ENCODE measurements at regions not wholly inside any gene's neighbourhood (a gene's known extent, or its start where the extent isn't known, plus 50 kb on each side); places are given as distances from the start of the nearest gene placed in this dataset.

DNA sequence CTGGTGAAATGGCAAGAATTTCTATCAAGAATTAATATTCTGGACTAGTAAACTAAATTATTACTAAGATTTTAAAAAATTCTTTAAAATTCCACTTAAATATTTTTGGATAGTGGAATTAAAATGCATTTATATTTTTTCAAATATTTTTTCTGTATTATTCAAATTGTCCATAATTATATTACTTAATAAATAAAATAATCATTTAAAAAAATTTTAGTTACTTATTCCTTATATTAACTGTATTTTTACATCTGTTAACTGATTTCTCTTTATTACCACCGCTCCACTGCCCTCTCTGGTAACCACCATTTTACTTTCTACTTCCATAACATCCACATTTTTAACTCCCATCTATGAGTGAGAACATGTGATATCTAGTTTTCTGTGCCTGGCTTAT is 828.4 kb downstream of the VGLL3 start:
- DNase-seq, result no peak

DNA sequence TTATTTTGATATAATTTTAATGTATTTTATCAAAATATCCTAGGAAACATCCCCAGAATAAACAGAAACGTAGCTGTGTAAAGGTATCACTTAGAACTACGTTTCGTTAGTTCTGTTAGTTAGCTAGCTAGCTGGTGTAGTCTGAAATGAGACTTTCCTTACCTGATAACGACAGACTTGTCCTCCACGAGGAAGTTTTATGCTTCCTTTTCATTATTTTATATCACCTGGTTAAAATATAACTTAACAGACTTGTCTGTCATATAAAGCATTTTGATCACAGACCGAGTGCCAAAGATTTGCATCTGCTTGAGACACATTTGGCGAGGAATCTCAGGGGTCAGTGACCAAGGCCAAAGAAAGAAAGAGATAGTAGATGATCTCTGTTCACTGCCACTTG is 829.5 kb downstream of the VGLL3 start:
- DNase-seq, result no peak

DNA sequence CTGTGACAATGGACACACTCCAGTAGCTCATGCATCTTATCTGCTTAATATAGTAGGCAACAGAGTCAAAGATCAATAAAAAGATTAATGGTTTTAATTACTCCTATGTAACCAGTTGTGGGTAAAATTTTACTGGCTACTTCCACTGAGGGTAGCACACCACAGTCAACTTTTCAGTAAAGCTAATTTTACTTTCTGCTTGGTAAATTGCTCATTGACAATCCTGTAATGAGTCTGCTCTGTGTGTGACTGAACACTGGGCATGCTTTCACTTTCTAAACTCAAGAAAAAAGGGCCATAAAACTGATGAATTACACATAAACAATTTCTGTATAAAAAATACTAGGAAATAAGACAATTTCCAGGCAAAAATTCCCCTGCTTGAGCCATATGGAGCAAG is 838.3 kb downstream of the VGLL3 start:
- no peak for DNase-seq

DNA sequence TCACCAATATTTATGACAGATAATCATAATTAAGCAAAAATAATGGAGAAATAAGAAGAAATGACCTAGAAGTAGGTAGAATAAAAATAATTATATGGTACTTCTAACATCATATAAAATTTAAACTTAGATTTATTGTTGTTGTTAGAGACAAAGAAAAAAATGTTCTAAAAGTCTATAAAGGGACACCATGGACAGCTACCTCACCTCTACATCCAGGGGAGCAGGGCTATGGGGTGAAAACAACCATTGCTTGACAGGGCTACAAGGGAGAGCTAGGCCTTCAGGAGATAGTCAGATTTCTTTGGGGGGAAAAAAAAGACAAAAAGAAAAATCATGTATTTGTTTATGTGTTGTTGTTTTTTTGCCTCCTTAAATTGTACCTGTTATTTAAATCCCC is 841.9 kb downstream of the VGLL3 start:
- DNase-seq, result no peak

DNA sequence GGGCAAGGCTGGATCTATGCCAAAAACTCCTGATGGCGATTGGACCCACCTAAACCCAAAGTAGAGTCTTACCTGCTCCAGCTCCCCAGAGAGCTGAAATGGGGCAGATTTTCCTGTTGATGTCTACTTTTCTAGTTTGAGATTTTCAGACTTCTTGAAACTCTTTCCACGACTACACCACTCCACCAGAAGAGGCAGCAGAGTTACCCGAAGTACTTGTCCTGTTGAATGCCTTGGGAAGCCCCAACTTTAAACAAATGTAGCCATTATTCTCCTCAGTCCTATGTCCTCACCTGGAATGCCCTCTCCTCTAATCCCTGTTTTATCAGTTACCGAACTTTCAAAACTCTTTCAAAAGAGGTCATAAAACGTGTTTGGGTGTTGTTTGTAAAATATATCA is 843.8 kb downstream of the VGLL3 start:
- DNase-seq, result no peak

DNA sequence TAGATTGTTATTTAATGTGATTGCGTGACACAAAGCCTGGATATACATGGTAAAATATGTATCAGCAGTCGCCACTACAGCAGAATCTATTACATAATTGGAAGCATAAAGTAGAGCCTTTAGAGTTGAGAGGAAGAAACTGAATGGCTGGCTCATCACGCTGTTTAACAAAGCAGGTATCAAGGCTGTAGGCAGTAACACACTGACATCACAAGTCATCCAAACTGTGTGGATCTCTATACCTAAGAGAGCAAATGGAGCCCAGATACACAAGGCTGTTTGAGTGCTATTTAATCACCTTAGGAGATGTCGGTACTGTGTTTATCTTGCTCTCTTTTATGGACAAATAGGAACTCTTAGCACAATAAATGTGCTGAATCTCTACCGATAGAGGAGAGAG is 864.4 kb downstream of the VGLL3 start:
- no peak for DNase-seq

Measured in NCI-H524 (cell line).